T-helper 17 cell (primary cell): ENCODE measurements at regions not wholly inside any gene's neighbourhood (a gene's known extent, or its start where the extent isn't known, plus 50 kb on each side); places are given as distances from the start of the nearest gene placed in this dataset.

Source experiments
- ATAC-seq: fragments of 150-1000 bp; cut with Tn5 transposase; 2 replicates; pipeline ENCODE4 v1.10.0; 2021; ENCODE audit warnings: mild to moderate bottlenecking, moderate library complexity
- DNase-seq, 3 donors: peaks; one replicate each; pipeline versions ENCODE4 v3.0.0 to v3.0.0-alpha.2; 2020 to 2021
- H3K9me3 ChIP-seq: one replicate; pipeline ENCODE4 v1.7.0; 2013; ENCODE audit warnings: low read length, mild to moderate bottlenecking; ENCODE audit not compliant: control insufficient read depth, poor library complexity, severe bottlenecking
- H3K27ac Mint-ChIP-seq: one replicate; pipeline ENCODE4 v1.8.0; 2022; ENCODE audit warnings: mild to moderate bottlenecking, moderate library complexity, mixed read lengths
- H3K27me3 Mint-ChIP-seq: one replicate; pipeline ENCODE4 v1.8.0; 2022; ENCODE audit warnings: mixed read lengths
- H3K36me3 Mint-ChIP-seq: one replicate; pipeline ENCODE4 v1.8.0; 2022; ENCODE audit warnings: low read depth, mixed read lengths
- H3K4me1 Mint-ChIP-seq: one replicate; pipeline ENCODE4 v1.8.0; 2022; ENCODE audit warnings: mild to moderate bottlenecking, mixed read lengths
- H3K4me3 Mint-ChIP-seq: one replicate; pipeline ENCODE4 v1.8.0; 2022; ENCODE audit warnings: mild to moderate bottlenecking, moderate library complexity, mixed read lengths

- DNase-seq (no peak), ATAC-seq (no peak)
- Mint-ChIP-seq H3K36me3 (no peaks in the 10 kb centered on the region), H3K27me3 (peaks cover 8% of the 10 kb centered on the region), H3K4me1 (no peaks in the 10 kb centered on the region), H3K27ac (no peak overlapping the region), H3K4me3 (no peak overlapping the region)
- no peaks in the 10 kb centered on the region for H3K9me3 ChIP-seq
Measured at GRCh38 chr17:68812876-68813584, 142.2 kb downstream of the ABCA8 start.

- Mint-ChIP-seq H3K27me3 (no peaks in the 10 kb centered on the region), H3K27ac (no peak overlapping the region)
- no peak for ATAC-seq
Measured at GRCh38 chr17:68809148-68809547, 146.0 kb downstream of the ABCA8 start.

GRCh38 chr17:68807998-68808772 lies 147.0 kb downstream of the ABCA8 start:
- no peak for ATAC-seq
- H3K9me3 ChIP-seq: no peaks in the 10 kb centered on the region
- Mint-ChIP-seq H3K27ac (no peak overlapping the region), H3K4me3 (no peak overlapping the region), H3K36me3 (no peaks in the 10 kb centered on the region), H3K4me1 (no peaks in the 10 kb centered on the region), H3K27me3 (peaks cover 7% of the 10 kb centered on the region)
- DNase-seq: no peak

More at GRCh38 chr17:68809148-68809547, 146.0 kb downstream of the ABCA8 start:
- Mint-ChIP-seq H3K4me1 (no peaks in the 10 kb centered on the region), H3K36me3 (no peaks in the 10 kb centered on the region), H3K4me3 (no peak overlapping the region)
- no peak for DNase-seq
- no peaks in the 10 kb centered on the region for H3K9me3 ChIP-seq

GRCh38 chr17:68805609-68806008 lies 149.6 kb downstream of the ABCA8 start:
- no peak overlapping the region for H3K27ac Mint-ChIP-seq
- ATAC-seq (no peak), DNase-seq (no peak)
- no peaks in the 10 kb centered on the region for H3K4me1 Mint-ChIP-seq
- H3K36me3 Mint-ChIP-seq: no peaks in the 10 kb centered on the region
- H3K9me3 ChIP-seq: no peaks in the 10 kb centered on the region
- H3K4me3 Mint-ChIP-seq: no peak overlapping the region
- peaks cover 16% of the 10 kb centered on the region for H3K27me3 Mint-ChIP-seq

GRCh38 chr17:68804777-68805520 lies 150.2 kb downstream of the ABCA8 start:
- no peak for ATAC-seq
- Mint-ChIP-seq H3K36me3 (no peaks in the 10 kb centered on the region), H3K4me3 (no peak overlapping the region), H3K4me1 (no peaks in the 10 kb centered on the region), H3K27me3 (peaks cover 16% of the 10 kb centered on the region), H3K27ac (no peak overlapping the region)
- no peak for DNase-seq
- H3K9me3 ChIP-seq: no peaks in the 10 kb centered on the region

GRCh38 chr17:68803164-68803929 lies 151.8 kb downstream of the ABCA8 start:
- H3K9me3 ChIP-seq: no peaks in the 10 kb centered on the region
- Mint-ChIP-seq H3K27me3 (peaks cover 23% of the 10 kb centered on the region), H3K4me3 (no peak overlapping the region), H3K4me1 (no peaks in the 10 kb centered on the region), H3K36me3 (no peaks in the 10 kb centered on the region), H3K27ac (no peak overlapping the region)
- DNase-seq: no peak
- ATAC-seq: no peak

GRCh38 chr17:68801335-68802247 lies 153.6 kb downstream of the ABCA8 start:
- H3K9me3 ChIP-seq: no peaks in the 10 kb centered on the region
- H3K4me1 Mint-ChIP-seq: no peaks in the 10 kb centered on the region
- H3K4me3 Mint-ChIP-seq: no peak overlapping the region
- ATAC-seq (no peak), DNase-seq (no peak)
- no peak overlapping the region for H3K27ac Mint-ChIP-seq
- H3K36me3 Mint-ChIP-seq: peaks cover 5% of the 10 kb centered on the region
- peaks cover 36% of the 10 kb centered on the region for H3K27me3 Mint-ChIP-seq

GRCh38 chr17:68800751-68801150 lies 154.4 kb downstream of the ABCA8 start:
- ATAC-seq (no peak), DNase-seq (no peak)
- Mint-ChIP-seq H3K36me3 (peaks cover 6% of the 10 kb centered on the region), H3K27me3 (peaks cover 41% of the 10 kb centered on the region), H3K27ac (no peak overlapping the region), H3K4me3 (no peak overlapping the region), H3K4me1 (no peaks in the 10 kb centered on the region)
- no peaks in the 10 kb centered on the region for H3K9me3 ChIP-seq

GRCh38 chr17:68794636-68795434 lies 160.4 kb downstream of the ABCA8 start:
- H3K36me3 Mint-ChIP-seq: peaks cover 11% of the 10 kb centered on the region
- peak overlapping the region; percentile 69 for H3K4me3 Mint-ChIP-seq
- peak overlapping the region; percentile 51 for H3K27ac Mint-ChIP-seq
- H3K4me1 Mint-ChIP-seq: peaks cover 3% of the 10 kb centered on the region
- no peaks in the 10 kb centered on the region for H3K9me3 ChIP-seq
- DNase-seq (no peak), ATAC-seq (no peak)
- H3K27me3 Mint-ChIP-seq: peaks cover 63% of the 10 kb centered on the region

GRCh38 chr17:68792873-68793272 lies 162.3 kb downstream of the ABCA8 start:
- no peak for DNase-seq
- no peak for ATAC-seq
- no peaks in the 10 kb centered on the region for H3K9me3 ChIP-seq
- Mint-ChIP-seq H3K36me3 (peaks cover 11% of the 10 kb centered on the region), H3K27me3 (peaks cover 72% of the 10 kb centered on the region), H3K4me3 (no peak overlapping the region), H3K27ac (no peak overlapping the region), H3K4me1 (peaks cover 3% of the 10 kb centered on the region)

- no peak overlapping the region for H3K27ac Mint-ChIP-seq
- H3K4me3 Mint-ChIP-seq: no peak overlapping the region
- peaks cover 9% of the 10 kb centered on the region for H3K36me3 Mint-ChIP-seq
- H3K4me1 Mint-ChIP-seq: peaks cover 3% of the 10 kb centered on the region
- no peaks in the 10 kb centered on the region for H3K9me3 ChIP-seq
- DNase-seq (no peak), ATAC-seq (no peak)
- H3K27me3 Mint-ChIP-seq: peaks cover 65% of the 10 kb centered on the region
Measured at GRCh38 chr17:68792042-68792685, 163.0 kb downstream of the ABCA8 start.
